Cardiac muscle cell (in vitro differentiated cells and primary cell): ENCODE measurements at regions not wholly inside any gene's neighbourhood (a gene's known extent, or its start where the extent isn't known, plus 50 kb on each side); places are given as distances from the start of the nearest gene placed in this dataset.

Experiments
- DNase-seq, 2 donors: peaks; one replicate each; pipeline versions ENCODE4 v3.0.0 to v3.0.0-alpha.2; 2010 to 2017; ENCODE audit warnings: low read depth in 1 of 2, low spot score in 1 of 2
- H3K27ac ChIP-seq: fragments of 200-600 bp; sonication (generic); 2 replicates; pipeline ENCODE4 v1.5.1; 2016
- H3K27me3 ChIP-seq: fragments of 200-600 bp; sonication (generic); 2 replicates; pipeline ENCODE4 v1.6.0; 2016; ENCODE audit warnings: control low read depth
- H3K36me3 ChIP-seq: fragments of 200-600 bp; sonication (generic); 2 replicates; pipeline ENCODE4 v1.5.1; 2016; ENCODE audit warnings: control low read depth
- H3K4me1 ChIP-seq: fragments of 200-600 bp; sonication (generic); 2 replicates; pipeline ENCODE4 v1.8.1; 2017; ENCODE audit warnings: low read depth, mild to moderate bottlenecking, mixed run types
- H3K4me3 ChIP-seq: fragments of 200-600 bp; sonication (generic); 2 replicates; pipeline ENCODE4 v1.5.1; 2016; ENCODE audit warnings: mild to moderate bottlenecking
- H3K9me3 ChIP-seq: fragments of 200-600 bp; sonication (generic); 2 replicates; pipeline ENCODE4 v1.5.1; 2017; ENCODE audit warnings: low read depth, mild to moderate bottlenecking, control low read depth
- TF ChIP-seq, protein P1 (sequence below): IDR thresholded peaks from 2 replicates; pipeline ENCODE4 v1.5.1; 2012; ENCODE audit warnings: low read depth, mild to moderate bottlenecking, low read length

DNA sequence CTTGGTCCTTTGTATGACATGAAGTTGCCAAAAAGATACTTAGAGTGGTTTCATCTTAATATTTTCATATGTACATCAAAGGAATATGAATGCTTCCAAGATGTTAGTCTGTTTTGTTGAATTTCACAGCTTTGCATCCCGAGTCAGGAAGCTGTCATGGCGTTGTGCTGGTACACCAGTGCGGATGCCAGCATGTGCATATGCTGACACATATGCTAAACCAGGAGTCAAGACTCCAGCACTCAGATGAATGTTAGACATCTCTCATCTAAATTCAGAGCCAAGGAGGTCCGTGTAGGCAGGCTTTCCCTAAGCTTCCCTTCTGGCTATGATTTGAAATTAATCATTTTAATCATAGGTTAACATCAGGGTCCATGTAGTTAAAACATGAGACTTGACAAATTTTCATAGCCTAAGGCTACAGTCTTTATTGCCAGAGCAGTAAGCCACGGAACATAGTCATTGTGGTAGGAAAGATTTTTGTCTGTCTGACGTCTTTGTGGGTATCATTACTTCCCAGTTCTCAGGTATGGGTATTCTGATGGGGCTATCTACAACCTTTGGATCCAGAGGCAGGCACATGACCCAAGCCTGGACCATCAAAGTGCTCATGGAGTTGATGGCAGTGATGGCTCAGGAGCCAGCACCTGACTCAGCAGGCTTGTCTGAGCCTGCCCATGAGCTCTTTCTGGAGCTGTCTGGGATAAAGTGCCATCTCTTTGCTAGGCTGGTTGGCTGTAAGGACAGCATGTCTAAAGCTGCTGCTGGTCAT lies 246.1 kb downstream of the KCNRG start:
- TF ChIP-seq, protein P1, sequence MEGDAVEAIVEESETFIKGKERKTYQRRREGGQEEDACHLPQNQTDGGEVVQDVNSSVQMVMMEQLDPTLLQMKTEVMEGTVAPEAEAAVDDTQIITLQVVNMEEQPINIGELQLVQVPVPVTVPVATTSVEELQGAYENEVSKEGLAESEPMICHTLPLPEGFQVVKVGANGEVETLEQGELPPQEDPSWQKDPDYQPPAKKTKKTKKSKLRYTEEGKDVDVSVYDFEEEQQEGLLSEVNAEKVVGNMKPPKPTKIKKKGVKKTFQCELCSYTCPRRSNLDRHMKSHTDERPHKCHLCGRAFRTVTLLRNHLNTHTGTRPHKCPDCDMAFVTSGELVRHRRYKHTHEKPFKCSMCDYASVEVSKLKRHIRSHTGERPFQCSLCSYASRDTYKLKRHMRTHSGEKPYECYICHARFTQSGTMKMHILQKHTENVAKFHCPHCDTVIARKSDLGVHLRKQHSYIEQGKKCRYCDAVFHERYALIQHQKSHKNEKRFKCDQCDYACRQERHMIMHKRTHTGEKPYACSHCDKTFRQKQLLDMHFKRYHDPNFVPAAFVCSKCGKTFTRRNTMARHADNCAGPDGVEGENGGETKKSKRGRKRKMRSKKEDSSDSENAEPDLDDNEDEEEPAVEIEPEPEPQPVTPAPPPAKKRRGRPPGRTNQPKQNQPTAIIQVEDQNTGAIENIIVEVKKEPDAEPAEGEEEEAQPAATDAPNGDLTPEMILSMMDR, result no peak
- Histone ChIP-seq H3K4me1 (no peaks in the 10 kb centered on the region), H3K36me3 (no peaks in the 10 kb centered on the region), H3K27me3 (no peaks in the 10 kb centered on the region), H3K4me3 (no peak overlapping the region), H3K9me3 (no peaks in the 10 kb centered on the region), H3K27ac (no peak overlapping the region)
- DNase-seq, result no peak

DNA sequence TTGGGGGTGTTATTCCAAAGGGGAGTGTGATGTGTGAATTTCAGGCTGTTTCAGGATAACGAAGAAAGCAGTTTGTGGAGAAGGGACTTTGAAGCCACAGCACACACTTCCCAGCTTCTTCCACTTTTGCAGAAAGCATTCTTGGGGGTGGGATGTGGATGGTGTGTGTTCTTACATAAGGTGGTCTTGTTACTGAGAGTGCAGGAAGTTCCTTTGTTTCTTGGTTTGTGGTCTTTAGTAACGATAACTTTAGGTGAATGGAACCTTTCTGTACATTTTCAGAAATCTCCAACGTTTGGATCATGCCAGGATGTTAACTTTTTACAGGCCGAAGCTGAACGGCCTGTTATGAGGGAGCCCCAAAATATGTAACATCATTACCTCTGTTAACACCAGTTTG lies 251.8 kb downstream of the KCNRG start:
- no peaks in the 10 kb centered on the region for H3K36me3 ChIP-seq
- no peak overlapping the region for H3K4me3 ChIP-seq
- no peaks in the 10 kb centered on the region for H3K27me3 ChIP-seq
- no peak overlapping the region for H3K27ac ChIP-seq
- no peaks in the 10 kb centered on the region for H3K4me1 ChIP-seq
- TF ChIP-seq, protein P1, result no peak
- no peak for DNase-seq
- no peaks in the 10 kb centered on the region for H3K9me3 ChIP-seq

DNA sequence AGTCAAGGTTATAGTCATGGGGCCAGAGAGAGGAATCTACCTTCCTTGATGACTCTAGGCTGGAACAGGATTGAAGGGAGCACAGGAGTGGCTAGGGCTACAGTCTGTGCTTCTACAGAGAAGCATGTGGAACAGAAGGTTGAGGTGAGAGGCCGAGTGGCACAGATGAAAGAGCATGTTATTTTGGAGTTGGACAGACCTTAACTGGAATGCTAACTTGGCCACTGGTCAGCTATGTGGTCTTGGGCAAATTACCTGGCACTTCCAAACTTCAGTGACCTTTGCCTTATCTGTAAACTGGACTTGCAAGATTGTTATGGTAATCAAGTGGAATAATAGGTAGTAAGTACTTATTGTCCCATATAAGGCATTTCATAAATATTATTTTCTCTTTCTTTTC lies 252.7 kb downstream of the KCNRG start:
- TF ChIP-seq, protein P1, result no peak
- Histone ChIP-seq H3K9me3 (no peaks in the 10 kb centered on the region), H3K27me3 (no peaks in the 10 kb centered on the region), H3K36me3 (no peaks in the 10 kb centered on the region), H3K4me3 (no peak overlapping the region), H3K4me1 (no peaks in the 10 kb centered on the region), H3K27ac (no peak overlapping the region)
- no peak for DNase-seq

DNA sequence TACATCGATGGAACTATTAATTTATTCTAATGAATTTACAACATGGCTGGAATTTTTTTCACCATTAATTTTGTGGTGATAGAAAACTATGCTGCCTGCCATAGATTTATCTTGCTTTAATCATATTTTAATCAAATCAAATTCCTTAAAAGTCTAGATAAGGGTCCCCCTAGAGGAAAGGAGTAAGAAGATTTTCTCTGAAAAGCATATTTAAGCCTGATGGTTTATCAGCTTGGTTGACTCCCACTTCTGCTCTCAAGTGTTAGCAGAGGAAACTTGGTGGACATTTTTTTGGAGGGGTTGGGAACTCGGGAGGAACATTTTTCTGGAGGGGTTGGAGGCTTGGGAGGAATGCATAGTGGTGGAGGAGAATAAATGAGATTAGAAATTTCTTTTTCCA lies 253.3 kb downstream of the KCNRG start:
- TF ChIP-seq, protein P1, result peak; percentile 1
- Histone ChIP-seq H3K27me3 (no peaks in the 10 kb centered on the region), H3K27ac (no peak overlapping the region), H3K4me3 (no peak overlapping the region), H3K9me3 (no peaks in the 10 kb centered on the region), H3K4me1 (no peaks in the 10 kb centered on the region), H3K36me3 (no peaks in the 10 kb centered on the region)
- peak in 1 of 2 donors; percentile 44 for DNase-seq

DNA sequence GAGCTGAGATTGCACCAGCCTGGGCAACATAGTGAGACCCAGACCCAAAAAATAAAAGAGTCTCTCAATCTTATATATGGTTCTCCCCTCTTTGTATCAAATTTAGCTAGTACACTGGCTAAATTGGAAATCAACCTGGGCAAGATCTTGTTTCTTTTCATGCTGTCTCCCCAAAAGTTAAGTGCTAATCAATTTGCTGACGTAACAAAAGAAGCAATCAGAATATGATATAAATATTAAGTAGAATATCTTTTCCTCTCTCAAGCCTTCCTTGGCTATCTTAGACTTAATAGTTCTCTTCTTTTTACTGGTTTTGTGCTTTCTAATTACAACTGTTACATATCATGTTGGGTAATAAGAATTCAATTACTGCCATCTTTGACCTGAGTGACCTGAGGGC lies 258.9 kb downstream of the KCNRG start:
- Histone ChIP-seq H3K36me3 (no peaks in the 10 kb centered on the region), H3K27ac (no peak overlapping the region), H3K4me3 (no peak overlapping the region), H3K27me3 (no peaks in the 10 kb centered on the region), H3K4me1 (no peaks in the 10 kb centered on the region), H3K9me3 (no peaks in the 10 kb centered on the region)
- DNase-seq, result no peak
- TF ChIP-seq, protein P1, result no peak
